HEK293 (cell line): ENCODE measurements at regions not wholly inside any gene's neighbourhood (a gene's known extent, or its start where the extent isn't known, plus 50 kb on each side); places are given as distances from the start of the nearest gene placed in this dataset.

Experiments
- CTCF ChIA-PET: fragments of 350-600 bp; formaldehyde crosslinking; extraction: SDS; loops from one replicate; lab custom pipeline; 2021; ENCODE audit warnings: antibody characterized with exemption; lab: Yijun Ruan, JAX
- POLR2A ChIA-PET: fragments of 300-600 bp; formaldehyde crosslinking; extraction: SDS; loops from one replicate; lab custom pipeline; 2020; ENCODE audit warnings: antibody characterized with exemption, inconsistent platforms; lab: Yijun Ruan, JAX
- H3K27ac ChIP-seq: fragments of 200-500 bp; sonication (Bioruptor generic); 2 replicates; pipeline ENCODE4 v1.5.1; 2014; ENCODE audit warnings: low read depth, low read length, control low read depth, inconsistent platforms; ENCODE audit errors: extremely low read depth
- H3K36me3 ChIP-seq, 2 experiments: fragments of 200-500 bp in 1 of 2; sonication (Bioruptor generic) in 1 of 2; 1 replicate in 1 of 2; 2 replicates in 1 of 2; pipeline ENCODE4 v1.5.1; 2014 to 2017; ENCODE audit warnings: inconsistent platforms in 2 of 2, low read length in 2 of 2; ENCODE audit not compliant: control insufficient read depth in 2 of 2, insufficient read depth in 1 of 2
- H3K4me1 ChIP-seq: fragments of 200-500 bp; sonication (Bioruptor generic); 2 replicates; pipeline ENCODE4 v1.5.1; 2014; ENCODE audit warnings: mild to moderate bottlenecking, low read length, inconsistent platforms; ENCODE audit not compliant: control insufficient read depth, insufficient read depth
- H3K4me3 ChIP-seq: 2 replicates; pipeline ENCODE4 v1.5.1; 2011; ENCODE audit warnings: low read depth, mild to moderate bottlenecking, control low read depth, low read length, moderate library complexity
- H3K9me3 ChIP-seq: fragments of 200-500 bp; sonication (Bioruptor generic); 2 replicates; pipeline ENCODE4 v1.5.1; 2014; ENCODE audit warnings: low read depth, low read length, inconsistent platforms; ENCODE audit not compliant: control insufficient read depth, insufficient read depth
- CTCF ChIP-seq: fragments of 450-650 bp; formaldehyde crosslinking; IDR thresholded peaks from 2 replicates; pipeline ENCODE4 v1.5.1; 2016; ENCODE audit warnings: missing biosample characterization, missing genetic modification characterization
- EGR2 ChIP-seq: fragments of 450-650 bp; formaldehyde crosslinking; IDR thresholded peaks from 2 replicates; pipeline ENCODE4 v1.5.1; 2016; ENCODE audit warnings: low read depth, missing biosample characterization, missing genetic modification characterization
- ELK4 ChIP-seq: IDR thresholded peaks from 2 replicates; pipeline ENCODE4 v1.6.1; 2011; ENCODE audit warnings: mild to moderate bottlenecking, low read depth, low read length, borderline replicate concordance
- GLI2 ChIP-seq: fragments of 450-650 bp; formaldehyde crosslinking; IDR thresholded peaks from 2 replicates; pipeline ENCODE4; 2017; ENCODE audit warnings: missing biosample characterization, missing genetic modification characterization, low read depth, borderline replicate concordance
- GLIS1 ChIP-seq: fragments of 450-650 bp; formaldehyde crosslinking; IDR thresholded peaks from 2 replicates; pipeline ENCODE4 v1.5.1; 2016; ENCODE audit warnings: missing biosample characterization, missing genetic modification characterization
- IKZF3 ChIP-seq: fragments of 450-650 bp; IDR thresholded peaks from 2 replicates; pipeline ENCODE4 v1.5.0; 2018; ENCODE audit warnings: missing biosample characterization, mild to moderate bottlenecking, missing genetic modification characterization, moderate library complexity
- KLF7 ChIP-seq: fragments of 450-650 bp; formaldehyde crosslinking; IDR thresholded peaks from 2 replicates; pipeline ENCODE4 v1.5.1; 2016; ENCODE audit warnings: missing biosample characterization, missing genetic modification characterization, borderline replicate concordance
- RBAK ChIP-seq: fragments of 450-650 bp; formaldehyde crosslinking; IDR thresholded peaks from 2 replicates; pipeline ENCODE4 v1.5.1; 2016; ENCODE audit warnings: missing biosample characterization, missing genetic modification characterization
- SP2 ChIP-seq: fragments of 450-650 bp; formaldehyde crosslinking; IDR thresholded peaks from 2 replicates; pipeline ENCODE4 v1.5.1; 2016; ENCODE audit warnings: missing biosample characterization, missing genetic modification characterization
- TCF7L2 ChIP-seq: IDR thresholded peaks from 2 replicates; pipeline ENCODE4 v1.6.1; 2011; ENCODE audit warnings: low read depth, mild to moderate bottlenecking, inconsistent platforms, low read length, moderate library complexity, borderline replicate concordance
- TRIM28 ChIP-seq: IDR thresholded peaks from 2 replicates; pipeline ENCODE4 v1.6.1; 2011; ENCODE audit warnings: low read length, control low read depth, borderline replicate concordance
- YY1 ChIP-seq: fragments of 450-650 bp; formaldehyde crosslinking; IDR thresholded peaks from 2 replicates; pipeline ENCODE4 v1.5.1; 2018; ENCODE audit warnings: missing biosample characterization, missing genetic modification characterization
- ZBTB20 ChIP-seq: fragments of 450-650 bp; formaldehyde crosslinking; IDR thresholded peaks from 2 replicates; pipeline ENCODE4 v1.5.1; 2016; ENCODE audit warnings: missing biosample characterization, missing genetic modification characterization
- ZEB2 ChIP-seq: fragments of 450-650 bp; formaldehyde crosslinking; IDR thresholded peaks from 2 replicates; pipeline ENCODE4 v1.5.1; 2016; ENCODE audit warnings: missing biosample characterization, missing genetic modification characterization
- ZFHX2 ChIP-seq: fragments of 450-650 bp; formaldehyde crosslinking; conservative IDR thresholded peaks from 2 replicates; pipeline ENCODE4 v1.5.1; 2016; ENCODE audit warnings: missing biosample characterization, missing genetic modification characterization
- ZNF155 ChIP-seq: fragments of 450-650 bp; formaldehyde crosslinking; IDR thresholded peaks from 2 replicates; pipeline ENCODE4 v1.5.1; 2016; ENCODE audit warnings: missing biosample characterization, missing genetic modification characterization
- ZNF157 ChIP-seq: fragments of 450-650 bp; formaldehyde crosslinking; IDR thresholded peaks from 2 replicates; pipeline ENCODE4 v1.5.1; 2016; ENCODE audit warnings: missing biosample characterization, missing genetic modification characterization
- ZNF175 ChIP-seq: fragments of 450-650 bp; formaldehyde crosslinking; IDR thresholded peaks from 2 replicates; pipeline ENCODE4 v1.5.1; 2016; ENCODE audit warnings: missing biosample characterization, missing genetic modification characterization
- ZNF24 ChIP-seq: fragments of 450-650 bp; formaldehyde crosslinking; IDR thresholded peaks from 2 replicates; pipeline ENCODE4 v1.5.1; 2016; ENCODE audit warnings: missing biosample characterization, missing genetic modification characterization
- ZNF350 ChIP-seq: fragments of 450-650 bp; formaldehyde crosslinking; IDR thresholded peaks from 2 replicates; pipeline ENCODE4 v1.5.0; 2017; ENCODE audit warnings: missing biosample characterization, mild to moderate bottlenecking, missing genetic modification characterization
- ZNF473 ChIP-seq: fragments of 450-650 bp; formaldehyde crosslinking; IDR thresholded peaks from 2 replicates; pipeline ENCODE4 v1.5.1; 2017; ENCODE audit warnings: missing biosample characterization, missing genetic modification characterization
- ZNF544 ChIP-seq: fragments of 450-650 bp; formaldehyde crosslinking; IDR thresholded peaks from 2 replicates; pipeline ENCODE4 v1.5.0; 2017; ENCODE audit warnings: missing biosample characterization, missing genetic modification characterization
- ZNF558 ChIP-seq: fragments of 450-650 bp; formaldehyde crosslinking; IDR thresholded peaks from 2 replicates; pipeline ENCODE4 v1.5.1; 2016; ENCODE audit warnings: missing biosample characterization, missing genetic modification characterization
- ZNF596 ChIP-seq: fragments of 450-650 bp; IDR thresholded peaks from 2 replicates; pipeline ENCODE4 v1.5.0; 2018; ENCODE audit warnings: missing biosample characterization, mild to moderate bottlenecking, missing genetic modification characterization, moderate library complexity
- ZNF654 ChIP-seq: fragments of 450-650 bp; formaldehyde crosslinking; IDR thresholded peaks from 2 replicates; pipeline ENCODE4 v1.5.1; 2016; ENCODE audit warnings: low read depth, missing biosample characterization, missing genetic modification characterization
- ZNF664 ChIP-seq: fragments of 450-650 bp; formaldehyde crosslinking; IDR thresholded peaks from 2 replicates; pipeline ENCODE4 v1.5.1; 2016; ENCODE audit warnings: missing biosample characterization, missing genetic modification characterization
- ZNF701 ChIP-seq: fragments of 450-650 bp; formaldehyde crosslinking; IDR thresholded peaks from 2 replicates; pipeline ENCODE4 v1.5.1; 2016; ENCODE audit warnings: missing biosample characterization, missing genetic modification characterization
- ZNF768 ChIP-seq: fragments of 450-650 bp; formaldehyde crosslinking; IDR thresholded peaks from 2 replicates; pipeline ENCODE4 v1.5.1; 2018; ENCODE audit warnings: missing biosample characterization, mild to moderate bottlenecking, missing genetic modification characterization
- ZNF830 ChIP-seq: fragments of 450-650 bp; IDR thresholded peaks from 2 replicates; pipeline ENCODE4 v1.5.0; 2018; ENCODE audit warnings: missing biosample characterization, missing genetic modification characterization, low read depth, mild to moderate bottlenecking, moderate library complexity
- TF ChIP-seq, protein P1 (sequence below): fragments of 450-650 bp; formaldehyde crosslinking; IDR thresholded peaks from 2 replicates; pipeline ENCODE4 v1.5.1; 2016; ENCODE audit warnings: missing biosample characterization, missing genetic modification characterization
- TF ChIP-seq, protein P2 (sequence below): fragments of 450-650 bp; formaldehyde crosslinking; IDR thresholded peaks from 2 replicates; pipeline ENCODE4 v1.5.1; 2016; ENCODE audit warnings: missing biosample characterization, missing genetic modification characterization
- TF ChIP-seq, protein P3 (sequence below): fragments of 450-650 bp; formaldehyde crosslinking; optimal IDR thresholded peaks from 2 replicates; pipeline ENCODE3; 2016; ENCODE audit warnings: missing biosample characterization, mild to moderate bottlenecking, missing genetic modification characterization

- TF ChIP-seq ZBTB20 (tag by site-specific recombination) (no peak), ZNF664 (no peak), YY1 (tag by site-specific recombination) (no peak), ZNF155 (tag by site-specific recombination) (no peak), ZNF596 (tag by site-specific recombination) (no peak), TRIM28 (no peak), GLI2 (tag by site-specific recombination) (no peak), KLF7 (tag by site-specific recombination) (no peak), ZNF350 (tag by site-specific recombination) (no peak), ZNF558 (no peak), GLIS1 (tag by site-specific recombination) (no peak), RBAK (tag by site-specific recombination) (no peak), TCF7L2 (no peak), IKZF3 (tag by site-specific recombination) (no peak), SP2 (tag by site-specific recombination) (no peak), ZNF830 (tag by site-specific recombination) (no peak), ZNF24 (tag by site-specific recombination) (no peak), ZNF654 (tag by site-specific recombination) (no peak), CTCF (tag by site-specific recombination) (no peak)
- TF ChIP-seq, protein P1, sequence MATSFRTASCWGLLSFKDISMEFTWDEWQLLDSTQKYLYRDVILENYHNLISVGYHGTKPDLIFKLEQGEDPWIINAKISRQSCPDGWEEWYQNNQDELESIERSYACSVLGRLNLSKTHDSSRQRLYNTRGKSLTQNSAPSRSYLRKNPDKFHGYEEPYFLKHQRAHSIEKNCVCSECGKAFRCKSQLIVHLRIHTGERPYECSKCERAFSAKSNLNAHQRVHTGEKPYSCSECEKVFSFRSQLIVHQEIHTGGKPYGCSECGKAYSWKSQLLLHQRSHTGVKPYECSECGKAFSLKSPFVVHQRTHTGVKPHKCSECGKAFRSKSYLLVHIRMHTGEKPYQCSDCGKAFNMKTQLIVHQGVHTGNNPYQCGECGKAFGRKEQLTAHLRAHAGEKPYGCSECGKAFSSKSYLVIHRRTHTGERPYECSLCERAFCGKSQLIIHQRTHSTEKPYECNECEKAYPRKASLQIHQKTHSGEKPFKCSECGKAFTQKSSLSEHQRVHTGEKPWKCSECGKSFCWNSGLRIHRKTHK (tag by site-specific recombination) = no peak
- Histone ChIP-seq H3K4me1 (no peaks in the 10 kb centered on the region), H3K36me3 (no peaks in the 10 kb centered on the region), H3K9me3 (no peaks in the 10 kb centered on the region), H3K27ac (no peak overlapping the region), H3K4me3 (no peak overlapping the region)
- POLR2A ChIA-PET = no interaction called here
- CTCF ChIA-PET = interaction anchor here (1.6 kb wide), 1 partner anchor 8 kb away, joined by 3 read pairs; no protein-coding TSS in a partner anchor
These were observed 280.0 kb downstream of the C12orf75 start for GRCh38 chr12:105610459-105610858.

- Histone ChIP-seq H3K9me3 (no peaks in the 10 kb centered on the region), H3K4me1 (no peaks in the 10 kb centered on the region), H3K27ac (no peak overlapping the region), H3K36me3 (no peaks in the 10 kb centered on the region), H3K4me3 (no peak overlapping the region)
- ChIA-PET POLR2A (no interaction called here), CTCF (interaction anchor here (0.6 to 1.6 kb wide), 3 partner anchors 9 to 192 kb away, joined by 3 to 4 read pairs (median 3); no protein-coding TSS in a partner anchor)
- TF ChIP-seq ELK4 (no peak), EGR2 (tag by site-specific recombination) (no peak), ZNF768 (tag by site-specific recombination) (no peak), ZFHX2 (tag by site-specific recombination) (no peak), ZNF664 (no peak), ZNF157 (tag by site-specific recombination) (no peak), ZNF544 (tag by site-specific recombination) (no peak), ZEB2 (tag by site-specific recombination) (no peak), SP2 (tag by site-specific recombination) (no peak), ZNF473 (tag by site-specific recombination) (no peak), ZNF701 (tag by site-specific recombination) (no peak), ZNF175 (tag by site-specific recombination) (no peak)
- TF ChIP-seq, protein P2, sequence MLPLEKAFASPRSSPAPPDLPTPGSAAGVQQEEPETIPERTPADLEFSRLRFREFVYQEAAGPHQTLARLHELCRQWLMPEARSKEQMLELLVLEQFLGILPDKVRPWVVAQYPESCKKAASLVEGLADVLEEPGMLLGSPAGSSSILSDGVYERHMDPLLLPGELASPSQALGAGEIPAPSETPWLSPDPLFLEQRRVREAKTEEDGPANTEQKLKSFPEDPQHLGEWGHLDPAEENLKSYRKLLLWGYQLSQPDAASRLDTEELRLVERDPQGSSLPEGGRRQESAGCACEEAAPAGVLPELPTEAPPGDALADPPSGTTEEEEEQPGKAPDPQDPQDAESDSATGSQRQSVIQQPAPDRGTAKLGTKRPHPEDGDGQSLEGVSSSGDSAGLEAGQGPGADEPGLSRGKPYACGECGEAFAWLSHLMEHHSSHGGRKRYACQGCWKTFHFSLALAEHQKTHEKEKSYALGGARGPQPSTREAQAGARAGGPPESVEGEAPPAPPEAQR (tag by site-specific recombination) = no peak
- TF ChIP-seq, protein P3, sequence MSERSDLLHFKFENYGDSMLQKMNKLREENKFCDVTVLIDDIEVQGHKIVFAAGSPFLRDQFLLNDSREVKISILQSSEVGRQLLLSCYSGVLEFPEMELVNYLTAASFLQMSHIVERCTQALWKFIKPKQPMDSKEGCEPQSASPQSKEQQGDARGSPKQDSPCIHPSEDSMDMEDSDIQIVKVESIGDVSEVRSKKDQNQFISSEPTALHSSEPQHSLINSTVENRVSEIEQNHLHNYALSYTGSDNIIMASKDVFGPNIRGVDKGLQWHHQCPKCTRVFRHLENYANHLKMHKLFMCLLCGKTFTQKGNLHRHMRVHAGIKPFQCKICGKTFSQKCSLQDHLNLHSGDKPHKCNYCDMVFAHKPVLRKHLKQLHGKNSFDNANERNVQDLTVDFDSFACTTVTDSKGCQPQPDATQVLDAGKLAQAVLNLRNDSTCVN (tag by site-specific recombination) = no peak
These were observed 280.8 kb downstream of the C12orf75 start for GRCh38 chr12:105611340-105611739.
